HEK293 (cell line): ENCODE measurements at regions not wholly inside any gene's neighbourhood (a gene's known extent, or its start where the extent isn't known, plus 50 kb on each side); places are given as distances from the start of the nearest gene placed in this dataset.

Experiments
- CTCF ChIA-PET: fragments of 350-600 bp; formaldehyde crosslinking; extraction: SDS; loops from one replicate; lab custom pipeline; 2021; ENCODE audit warnings: antibody characterized with exemption; lab: Yijun Ruan, JAX
- POLR2A ChIA-PET: fragments of 300-600 bp; formaldehyde crosslinking; extraction: SDS; loops from one replicate; lab custom pipeline; 2020; ENCODE audit warnings: antibody characterized with exemption, inconsistent platforms; lab: Yijun Ruan, JAX
- H3K27ac ChIP-seq: fragments of 200-500 bp; sonication (Bioruptor generic); 2 replicates; pipeline ENCODE4 v1.5.1; 2014; ENCODE audit warnings: low read depth, low read length, control low read depth, inconsistent platforms; ENCODE audit errors: extremely low read depth
- H3K36me3 ChIP-seq, 2 experiments: fragments of 200-500 bp in 1 of 2; sonication (Bioruptor generic) in 1 of 2; 1 replicate in 1 of 2; 2 replicates in 1 of 2; pipeline ENCODE4 v1.5.1; 2014 to 2017; ENCODE audit warnings: inconsistent platforms in 2 of 2, low read length in 2 of 2; ENCODE audit not compliant: control insufficient read depth in 2 of 2, insufficient read depth in 1 of 2
- H3K4me1 ChIP-seq: fragments of 200-500 bp; sonication (Bioruptor generic); 2 replicates; pipeline ENCODE4 v1.5.1; 2014; ENCODE audit warnings: mild to moderate bottlenecking, low read length, inconsistent platforms; ENCODE audit not compliant: control insufficient read depth, insufficient read depth
- H3K4me3 ChIP-seq: 2 replicates; pipeline ENCODE4 v1.5.1; 2011; ENCODE audit warnings: low read depth, mild to moderate bottlenecking, control low read depth, low read length, moderate library complexity
- H3K9me3 ChIP-seq: fragments of 200-500 bp; sonication (Bioruptor generic); 2 replicates; pipeline ENCODE4 v1.5.1; 2014; ENCODE audit warnings: low read depth, low read length, inconsistent platforms; ENCODE audit not compliant: control insufficient read depth, insufficient read depth
- MZF1 ChIP-seq: fragments of 450-650 bp; formaldehyde crosslinking; IDR thresholded peaks from 2 replicates; pipeline ENCODE4 v1.5.1; 2017; ENCODE audit warnings: missing biosample characterization, missing genetic modification characterization, borderline replicate concordance
- OSR2 ChIP-seq: fragments of 450-650 bp; formaldehyde crosslinking; IDR thresholded peaks from 2 replicates; pipeline ENCODE4 v1.5.1; 2016; ENCODE audit warnings: missing biosample characterization, missing genetic modification characterization
- SCRT2 ChIP-seq: fragments of 450-650 bp; formaldehyde crosslinking; IDR thresholded peaks from 2 replicates; pipeline ENCODE4 v1.5.1; 2016; ENCODE audit warnings: missing biosample characterization, missing genetic modification characterization
- TRIM28 ChIP-seq: IDR thresholded peaks from 2 replicates; pipeline ENCODE4 v1.6.1; 2011; ENCODE audit warnings: low read length, control low read depth, borderline replicate concordance
- YY1 ChIP-seq: fragments of 450-650 bp; formaldehyde crosslinking; IDR thresholded peaks from 2 replicates; pipeline ENCODE4 v1.5.1; 2018; ENCODE audit warnings: missing biosample characterization, missing genetic modification characterization
- ZBTB44 ChIP-seq: fragments of 450-650 bp; IDR thresholded peaks from 2 replicates; pipeline ENCODE4 v1.5.1; 2018; ENCODE audit warnings: missing biosample characterization, mild to moderate bottlenecking, missing genetic modification characterization
- ZBTB48 ChIP-seq: fragments of 450-650 bp; formaldehyde crosslinking; IDR thresholded peaks from 2 replicates; pipeline ENCODE4 v1.5.1; 2016; ENCODE audit warnings: missing biosample characterization, missing genetic modification characterization
- ZBTB7A ChIP-seq: fragments of 450-650 bp; formaldehyde crosslinking; IDR thresholded peaks from 2 replicates; pipeline ENCODE4 v1.5.1; 2016; ENCODE audit warnings: low read depth, missing biosample characterization, missing genetic modification characterization
- ZFP41 ChIP-seq: fragments of 450-650 bp; formaldehyde crosslinking; IDR thresholded peaks from 2 replicates; pipeline ENCODE4 v1.5.1; 2016; ENCODE audit warnings: missing biosample characterization, missing genetic modification characterization, borderline replicate concordance
- ZNF2 ChIP-seq: fragments of 450-650 bp; formaldehyde crosslinking; IDR thresholded peaks from 2 replicates; pipeline ENCODE4 v1.5.1; 2016; ENCODE audit warnings: missing biosample characterization, missing genetic modification characterization
- ZNF221 ChIP-seq: fragments of 450-650 bp; formaldehyde crosslinking; IDR thresholded peaks from 2 replicates; pipeline ENCODE4 v1.5.1; 2017; ENCODE audit warnings: missing biosample characterization, missing genetic modification characterization, borderline replicate concordance
- ZNF266 ChIP-seq: fragments of 450-650 bp; formaldehyde crosslinking; IDR thresholded peaks from 2 replicates; pipeline ENCODE4 v1.5.1; 2016; ENCODE audit warnings: missing biosample characterization, missing genetic modification characterization, low read depth
- ZNF335 ChIP-seq: fragments of 450-650 bp; formaldehyde crosslinking; conservative IDR thresholded peaks from 2 replicates; pipeline ENCODE4 v1.5.1; 2016; ENCODE audit warnings: missing biosample characterization, missing genetic modification characterization
- ZNF341 ChIP-seq: fragments of 450-650 bp; formaldehyde crosslinking; IDR thresholded peaks from 2 replicates; pipeline ENCODE4; 2016; ENCODE audit warnings: low read depth, missing biosample characterization, missing genetic modification characterization
- ZNF404 ChIP-seq: fragments of 450-650 bp; formaldehyde crosslinking; IDR thresholded peaks from 2 replicates; pipeline ENCODE4 v1.5.1; 2017; ENCODE audit warnings: missing biosample characterization, missing genetic modification characterization
- ZNF623 ChIP-seq: fragments of 450-650 bp; formaldehyde crosslinking; IDR thresholded peaks from 2 replicates; pipeline ENCODE4 v1.5.1; 2016; ENCODE audit warnings: missing biosample characterization, missing genetic modification characterization
- ZNF624 ChIP-seq: fragments of 450-650 bp; formaldehyde crosslinking; IDR thresholded peaks from 2 replicates; pipeline ENCODE4 v1.5.1; 2017; ENCODE audit warnings: missing biosample characterization, missing genetic modification characterization
- ZNF707 ChIP-seq: fragments of 450-650 bp; formaldehyde crosslinking; IDR thresholded peaks from 2 replicates; pipeline ENCODE4 v1.5.1; 2016; ENCODE audit warnings: missing biosample characterization, missing genetic modification characterization
- ZNF747 ChIP-seq: fragments of 450-650 bp; formaldehyde crosslinking; IDR thresholded peaks from 2 replicates; pipeline ENCODE4 v1.5.1; 2016; ENCODE audit warnings: missing biosample characterization, missing genetic modification characterization
- ZNF785 ChIP-seq: fragments of 450-650 bp; formaldehyde crosslinking; IDR thresholded peaks from 2 replicates; pipeline ENCODE4 v1.5.1; 2016; ENCODE audit warnings: missing biosample characterization, missing genetic modification characterization
- ZNF837 ChIP-seq: fragments of 450-650 bp; formaldehyde crosslinking; IDR thresholded peaks from 2 replicates; pipeline ENCODE4 v1.5.1; 2016; ENCODE audit warnings: missing biosample characterization, missing genetic modification characterization
- ZNF843 ChIP-seq: fragments of 450-650 bp; formaldehyde crosslinking; IDR thresholded peaks from 2 replicates; pipeline ENCODE4 v1.5.1; 2016; ENCODE audit warnings: missing biosample characterization, missing genetic modification characterization
- ZSCAN30 ChIP-seq: fragments of 450-650 bp; IDR thresholded peaks from 2 replicates; pipeline ENCODE4 v1.5.1; 2018; ENCODE audit warnings: missing biosample characterization, mild to moderate bottlenecking, missing genetic modification characterization, moderate library complexity
- ZXDB ChIP-seq: fragments of 450-650 bp; formaldehyde crosslinking; IDR thresholded peaks from 2 replicates; pipeline ENCODE4 v1.5.1; 2016; ENCODE audit warnings: missing biosample characterization, missing genetic modification characterization
- TF ChIP-seq, protein P1 (sequence below): fragments of 450-650 bp; formaldehyde crosslinking; IDR thresholded peaks from 2 replicates; pipeline ENCODE4 v1.5.1; 2017; ENCODE audit warnings: missing biosample characterization, missing genetic modification characterization
- TF ChIP-seq, protein P2 (sequence below): fragments of 450-650 bp; formaldehyde crosslinking; IDR thresholded peaks from 2 replicates; pipeline ENCODE4 v1.5.1; 2016; ENCODE audit warnings: missing biosample characterization, missing genetic modification characterization, borderline replicate concordance

- H3K4me3 ChIP-seq: no peak overlapping the region
- H3K36me3 ChIP-seq: no peaks in the 10 kb centered on the region
- H3K9me3 ChIP-seq: no peaks in the 10 kb centered on the region
- H3K4me1 ChIP-seq: peaks cover 9% of the 10 kb centered on the region
- CTCF ChIA-PET: interaction anchor here (1.4 kb wide), 1 partner anchor 733 kb away, joined by 5 read pairs; no protein-coding TSS in a partner anchor
- POLR2A ChIA-PET: interaction anchor here (0.6 kb wide), 1 partner anchor 16 kb away, joined by 4 read pairs; no protein-coding TSS in a partner anchor
- H3K27ac ChIP-seq: peak overlapping the region; percentile 67
- TF ChIP-seq ZXDB (tag by site-specific recombination) (peak; percentile 78), ZNF785 (no peak), ZNF707 (no peak), ZNF341 (0 out of 2 replicates have a peak, but pooled peaks have one; percentile 29), SCRT2 (tag by site-specific recombination) (no peak), ZNF843 (tag by site-specific recombination) (peak; percentile 82), MZF1 (no peak), ZBTB7A (tag by site-specific recombination) (no peak), ZNF747 (tag by site-specific recombination) (no peak), OSR2 (tag by site-specific recombination) (no peak), ZSCAN30 (tag by site-specific recombination) (no peak), ZNF837 (tag by site-specific recombination) (no peak), ZNF624 (tag by site-specific recombination) (no peak), ZNF221 (tag by site-specific recombination) (no peak), YY1 (no peak), ZBTB48 (tag by site-specific recombination) (no peak), ZFP41 (tag by site-specific recombination) (no peak), ZNF335 (peak; percentile 19; the same call in 1 of the 2 replicates), ZNF266 (tag by site-specific recombination) (no peak), ZNF404 (tag by site-specific recombination) (no peak), ZBTB44 (tag by site-specific recombination) (0 out of 2 replicates have a peak, but pooled peaks have one; percentile 18), TRIM28 (no peak), ZNF623 (tag by site-specific recombination) (no peak), ZNF2 (tag by site-specific recombination) (no peak)
- TF ChIP-seq, protein P1, sequence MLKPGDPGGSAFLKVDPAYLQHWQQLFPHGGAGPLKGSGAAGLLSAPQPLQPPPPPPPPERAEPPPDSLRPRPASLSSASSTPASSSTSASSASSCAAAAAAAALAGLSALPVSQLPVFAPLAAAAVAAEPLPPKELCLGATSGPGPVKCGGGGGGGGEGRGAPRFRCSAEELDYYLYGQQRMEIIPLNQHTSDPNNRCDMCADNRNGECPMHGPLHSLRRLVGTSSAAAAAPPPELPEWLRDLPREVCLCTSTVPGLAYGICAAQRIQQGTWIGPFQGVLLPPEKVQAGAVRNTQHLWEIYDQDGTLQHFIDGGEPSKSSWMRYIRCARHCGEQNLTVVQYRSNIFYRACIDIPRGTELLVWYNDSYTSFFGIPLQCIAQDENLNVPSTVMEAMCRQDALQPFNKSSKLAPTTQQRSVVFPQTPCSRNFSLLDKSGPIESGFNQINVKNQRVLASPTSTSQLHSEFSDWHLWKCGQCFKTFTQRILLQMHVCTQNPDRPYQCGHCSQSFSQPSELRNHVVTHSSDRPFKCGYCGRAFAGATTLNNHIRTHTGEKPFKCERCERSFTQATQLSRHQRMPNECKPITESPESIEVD (tag by site-specific recombination): peak; percentile 46
- TF ChIP-seq, protein P2, sequence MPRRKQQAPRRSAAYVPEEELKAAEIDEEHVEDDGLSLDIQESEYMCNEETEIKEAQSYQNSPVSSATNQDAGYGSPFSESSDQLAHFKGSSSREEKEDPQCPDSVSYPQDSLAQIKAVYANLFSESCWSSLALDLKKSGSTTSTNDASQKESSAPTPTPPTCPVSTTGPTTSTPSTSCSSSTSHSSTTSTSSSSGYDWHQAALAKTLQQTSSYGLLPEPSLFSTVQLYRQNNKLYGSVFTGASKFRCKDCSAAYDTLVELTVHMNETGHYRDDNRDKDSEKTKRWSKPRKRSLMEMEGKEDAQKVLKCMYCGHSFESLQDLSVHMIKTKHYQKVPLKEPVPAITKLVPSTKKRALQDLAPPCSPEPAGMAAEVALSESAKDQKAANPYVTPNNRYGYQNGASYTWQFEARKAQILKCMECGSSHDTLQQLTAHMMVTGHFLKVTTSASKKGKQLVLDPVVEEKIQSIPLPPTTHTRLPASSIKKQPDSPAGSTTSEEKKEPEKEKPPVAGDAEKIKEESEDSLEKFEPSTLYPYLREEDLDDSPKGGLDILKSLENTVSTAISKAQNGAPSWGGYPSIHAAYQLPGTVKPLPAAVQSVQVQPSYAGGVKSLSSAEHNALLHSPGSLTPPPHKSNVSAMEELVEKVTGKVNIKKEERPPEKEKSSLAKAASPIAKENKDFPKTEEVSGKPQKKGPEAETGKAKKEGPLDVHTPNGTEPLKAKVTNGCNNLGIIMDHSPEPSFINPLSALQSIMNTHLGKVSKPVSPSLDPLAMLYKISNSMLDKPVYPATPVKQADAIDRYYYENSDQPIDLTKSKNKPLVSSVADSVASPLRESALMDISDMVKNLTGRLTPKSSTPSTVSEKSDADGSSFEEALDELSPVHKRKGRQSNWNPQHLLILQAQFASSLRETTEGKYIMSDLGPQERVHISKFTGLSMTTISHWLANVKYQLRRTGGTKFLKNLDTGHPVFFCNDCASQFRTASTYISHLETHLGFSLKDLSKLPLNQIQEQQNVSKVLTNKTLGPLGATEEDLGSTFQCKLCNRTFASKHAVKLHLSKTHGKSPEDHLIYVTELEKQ (tag by site-specific recombination): no peak
These were observed 490.3 kb downstream of the TTLL7 start for GRCh38 chr1:83508485-83509151.
